HG03521 (cell line): ENCODE measurements at regions not wholly inside any gene's neighbourhood (a gene's known extent, or its start where the extent isn't known, plus 50 kb on each side); places are given as distances from the start of the nearest gene placed in this dataset.

Experiments
- ATAC-seq: cut with Tn5 transposase; IDR thresholded peaks from one replicate; pipeline ENCODE4 v1.9.1; 2021; ENCODE audit warnings: mild to moderate bottlenecking, moderate library complexity; ENCODE audit not compliant: unreplicated experiment

GRCh38 chr18:78677483-78678317 is 301.9 kb upstream of the SALL3 start:
- no peak for ATAC-seq

GRCh38 chr18:78678318-78678695 is 301.3 kb upstream of the SALL3 start:
- ATAC-seq: no peak

DNA sequence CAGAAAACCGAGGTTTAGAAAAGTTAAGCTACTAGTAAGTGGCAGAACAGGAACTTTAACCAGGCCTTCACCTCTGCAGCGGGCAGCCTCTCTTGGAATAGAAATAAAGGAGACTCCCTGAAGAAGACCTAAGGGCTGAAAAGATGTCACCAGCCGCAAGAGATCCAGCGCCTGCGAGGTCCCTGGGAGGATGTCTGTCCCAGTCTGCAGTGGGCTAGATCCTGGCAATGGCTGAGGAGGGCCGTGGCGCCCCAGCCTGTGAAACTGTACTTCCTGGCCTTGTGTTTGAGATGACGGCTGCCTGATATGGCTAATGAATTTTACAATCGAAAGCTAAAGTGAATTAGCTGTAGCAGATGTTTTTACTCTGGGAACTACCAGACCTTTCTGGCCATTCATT is 300.6 kb upstream of the SALL3 start:
- no peak for ATAC-seq

- no peak for ATAC-seq
Measured at GRCh38 chr18:78679613-78680260, 299.9 kb upstream of the SALL3 start.

DNA sequence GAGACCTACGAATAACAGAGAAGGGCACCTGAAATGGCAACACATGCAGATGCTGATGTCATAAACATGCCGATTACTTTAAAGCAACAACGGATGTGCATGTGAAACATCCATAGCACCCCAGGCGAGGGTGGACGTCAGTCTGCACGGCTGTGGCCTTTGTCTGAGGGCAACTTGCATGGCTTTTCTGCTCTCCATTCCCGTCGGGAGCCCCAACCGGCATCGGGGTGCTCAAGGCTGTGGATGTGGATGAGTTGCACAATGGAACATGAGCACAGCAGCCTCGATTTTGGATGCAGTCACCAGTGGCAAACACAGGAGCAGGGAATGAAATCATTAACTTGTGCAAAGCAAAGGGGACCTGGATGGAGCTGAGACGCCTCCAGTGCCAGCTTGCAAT is 298.2 kb upstream of the SALL3 start:
- no peak for ATAC-seq

DNA sequence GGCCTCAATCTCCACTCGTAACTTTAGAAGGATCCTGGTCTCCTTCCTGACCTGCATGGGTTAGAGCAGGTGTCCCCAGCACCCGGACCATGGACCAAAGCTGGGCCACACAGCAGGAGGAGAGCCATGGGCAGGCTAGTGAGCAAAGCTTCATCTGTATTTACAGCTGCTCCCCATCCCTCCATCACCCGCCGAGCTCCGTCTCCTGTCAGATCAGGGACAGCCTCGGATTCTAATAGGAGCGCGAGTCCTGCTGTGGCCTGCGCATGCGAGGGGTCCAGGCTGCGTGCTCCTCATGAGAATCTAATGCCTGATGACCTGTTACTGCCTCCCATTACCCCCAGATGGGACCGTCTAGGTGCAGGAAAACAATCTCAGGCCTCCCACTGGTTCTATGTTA is 297.7 kb upstream of the SALL3 start:
- no peak for ATAC-seq

DNA sequence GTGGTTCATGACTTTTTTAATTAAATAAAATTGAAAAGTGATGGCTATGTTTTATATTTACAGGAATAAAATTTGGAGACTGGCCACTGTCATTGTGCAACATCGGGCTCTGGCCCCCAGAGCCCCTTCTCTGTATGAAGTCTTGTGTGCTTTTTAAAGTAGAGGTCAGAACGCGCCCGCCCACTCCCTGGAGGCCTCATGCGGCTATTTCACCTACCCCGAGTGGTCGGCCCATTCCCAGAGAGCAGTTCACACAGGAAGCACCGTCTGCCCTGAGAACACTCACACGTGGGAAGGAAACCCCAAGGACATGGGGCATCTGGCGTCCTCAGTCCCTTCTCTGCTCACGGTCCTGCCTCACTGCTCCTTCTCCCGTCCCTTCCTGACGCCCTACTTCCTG is 296.9 kb upstream of the SALL3 start:
- ATAC-seq: no peak

- ATAC-seq: no peak
Measured at GRCh38 chr18:78683191-78684010, 296.2 kb upstream of the SALL3 start.

- no peak for ATAC-seq
Measured at GRCh38 chr18:78685250-78685979, 294.2 kb upstream of the SALL3 start.

DNA sequence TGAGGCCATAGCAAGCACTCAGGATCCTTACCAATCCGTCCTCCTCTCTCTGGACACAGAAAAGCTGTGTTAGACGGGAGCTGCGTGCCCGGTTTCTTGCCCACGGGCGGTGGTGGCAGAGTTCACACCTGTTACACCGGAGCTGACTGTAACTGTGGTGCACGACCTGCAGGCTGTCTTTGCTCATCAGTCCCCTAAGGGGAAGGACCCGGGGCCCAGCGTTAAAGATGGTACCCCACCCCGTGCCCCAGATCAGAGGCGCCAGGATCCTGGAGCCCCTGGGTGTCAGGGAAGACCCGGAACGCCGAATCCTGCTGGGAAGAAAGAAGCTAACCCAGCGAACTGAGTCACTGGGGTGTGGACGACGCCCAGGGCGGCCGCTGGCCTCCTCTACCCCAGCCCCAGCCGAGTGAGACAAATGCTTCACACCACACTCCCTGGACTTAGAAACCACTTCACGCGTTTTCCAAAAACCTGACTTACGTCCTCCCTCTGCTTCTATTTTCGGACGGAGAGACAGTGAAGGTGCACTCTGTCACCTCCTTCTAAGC is 293.6 kb upstream of the SALL3 start:
- no peak for ATAC-seq

DNA sequence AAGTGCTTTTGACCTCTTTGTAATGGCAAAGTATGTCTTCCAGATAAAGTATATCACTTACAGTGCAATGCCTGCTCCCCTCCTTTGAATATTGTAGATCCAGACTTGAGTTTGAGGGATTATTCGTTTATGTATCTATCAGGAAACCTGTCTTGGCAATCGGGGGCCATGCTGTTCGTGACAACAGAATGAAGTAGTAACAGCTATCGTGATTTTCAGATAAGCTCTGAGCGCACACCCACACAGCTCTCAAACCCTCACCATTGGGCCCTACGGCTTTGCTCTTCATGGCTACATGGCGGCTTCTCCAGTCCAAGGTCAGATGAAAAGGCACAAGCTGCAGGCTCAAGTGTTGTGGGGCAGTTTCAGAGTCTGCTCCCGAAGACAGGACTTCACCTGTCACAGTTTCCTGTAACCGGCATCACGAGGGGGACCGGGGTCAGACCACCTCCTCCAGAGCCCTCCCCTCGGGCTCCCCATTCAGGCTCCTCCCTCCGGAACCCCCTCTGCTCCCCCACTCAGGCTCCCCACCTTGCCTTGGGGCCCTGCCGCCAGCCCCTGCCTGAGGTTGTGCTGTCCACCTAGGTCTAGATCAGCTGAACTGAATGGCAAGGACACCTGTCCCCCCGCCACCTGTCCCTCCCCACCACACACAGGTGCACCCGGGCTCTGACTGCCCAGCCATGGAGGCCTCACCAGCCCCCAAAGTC is 292.5 kb upstream of the SALL3 start:
- ATAC-seq: no peak

GRCh38 chr18:78687736-78688135 is 291.9 kb upstream of the SALL3 start:
- no peak for ATAC-seq

- ATAC-seq: no peak
Measured at GRCh38 chr18:78688249-78688648, 291.4 kb upstream of the SALL3 start.

GRCh38 chr18:78688916-78689315 is 290.7 kb upstream of the SALL3 start:
- ATAC-seq: no peak

GRCh38 chr18:78689606-78690005 is 290.0 kb upstream of the SALL3 start:
- ATAC-seq: no peak

DNA sequence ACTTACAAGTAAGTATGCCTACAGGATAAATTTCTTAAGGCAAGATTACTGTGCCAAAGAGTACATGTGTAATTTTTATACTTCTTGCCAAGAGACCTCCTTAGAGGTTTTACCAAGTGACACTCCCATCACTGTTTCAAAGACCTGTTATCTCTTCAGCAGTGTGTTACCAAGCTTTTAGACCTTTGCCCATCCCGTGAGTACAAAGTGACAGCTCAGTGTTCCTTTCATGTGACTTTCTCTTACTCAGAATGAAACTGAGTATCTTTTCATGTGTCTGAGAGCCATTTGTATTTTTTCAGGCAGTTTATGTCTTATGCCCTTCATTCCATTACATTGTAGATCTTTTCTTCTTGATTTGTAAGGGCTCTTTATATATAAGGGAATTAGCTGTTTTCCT is 287.5 kb upstream of the SALL3 start:
- no peak for ATAC-seq

DNA sequence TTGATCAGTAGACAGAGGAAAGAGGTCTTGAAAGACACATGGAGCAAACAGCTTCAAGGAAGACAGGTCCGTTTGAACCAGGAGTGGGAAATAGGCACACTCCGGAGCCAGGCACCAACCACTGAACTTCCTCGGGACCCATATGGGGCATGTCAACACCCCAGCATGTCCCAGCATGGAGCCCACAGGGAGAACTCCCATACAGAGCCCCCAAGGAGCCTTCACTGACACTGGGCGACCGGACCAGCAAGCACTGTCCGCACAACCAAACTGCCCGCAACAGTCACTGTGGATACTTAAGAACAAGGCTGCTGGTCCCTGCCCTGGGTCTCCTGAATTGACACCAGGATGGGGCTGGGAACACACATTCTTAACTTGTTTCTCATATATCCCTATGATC is 286.2 kb upstream of the SALL3 start:
- ATAC-seq: no peak

DNA sequence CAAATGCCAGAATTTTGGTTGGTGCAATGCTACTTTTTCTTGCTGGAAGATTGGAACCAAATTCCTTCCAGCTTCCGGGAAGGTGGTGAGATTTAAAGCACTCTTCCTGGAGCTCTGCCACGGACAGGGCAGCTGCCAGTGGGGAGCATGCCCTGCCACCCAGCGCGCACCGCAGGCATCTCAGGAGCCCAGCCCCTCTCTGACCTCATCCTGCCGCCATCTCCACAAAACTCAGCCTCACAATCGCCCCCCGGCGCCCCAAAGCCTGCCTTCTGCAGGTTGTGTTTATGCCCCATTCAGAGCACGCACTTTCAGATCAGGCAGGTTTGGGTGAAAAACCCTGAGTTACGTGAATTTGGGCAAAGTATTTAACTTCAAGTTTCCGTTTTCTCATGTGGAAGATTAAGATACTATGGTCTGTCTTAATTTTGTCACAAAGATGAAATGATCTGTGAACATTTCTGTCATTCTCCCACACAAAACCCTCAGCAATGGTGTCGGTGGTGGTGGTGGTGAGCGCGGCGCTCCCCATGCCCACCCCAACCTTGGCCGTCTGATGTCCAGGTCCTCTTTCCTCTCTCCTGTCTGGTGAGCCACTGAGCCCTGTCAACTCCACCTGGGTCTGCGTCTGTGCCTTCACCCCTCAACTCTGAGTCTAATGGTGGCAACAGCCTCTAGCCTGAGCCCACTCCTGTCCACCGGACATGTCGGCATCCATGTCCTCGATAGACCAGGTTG is 282.8 kb upstream of the SALL3 start:
- ATAC-seq: no peak

GRCh38 chr18:78697446-78697845 is 282.2 kb upstream of the SALL3 start:
- ATAC-seq: no peak
